ENCODE measurements at regions not wholly inside any gene's neighbourhood (a gene's known extent, or its start where the extent isn't known, plus 50 kb on each side); places are given as distances from the start of the nearest gene placed in this dataset.

DNA sequence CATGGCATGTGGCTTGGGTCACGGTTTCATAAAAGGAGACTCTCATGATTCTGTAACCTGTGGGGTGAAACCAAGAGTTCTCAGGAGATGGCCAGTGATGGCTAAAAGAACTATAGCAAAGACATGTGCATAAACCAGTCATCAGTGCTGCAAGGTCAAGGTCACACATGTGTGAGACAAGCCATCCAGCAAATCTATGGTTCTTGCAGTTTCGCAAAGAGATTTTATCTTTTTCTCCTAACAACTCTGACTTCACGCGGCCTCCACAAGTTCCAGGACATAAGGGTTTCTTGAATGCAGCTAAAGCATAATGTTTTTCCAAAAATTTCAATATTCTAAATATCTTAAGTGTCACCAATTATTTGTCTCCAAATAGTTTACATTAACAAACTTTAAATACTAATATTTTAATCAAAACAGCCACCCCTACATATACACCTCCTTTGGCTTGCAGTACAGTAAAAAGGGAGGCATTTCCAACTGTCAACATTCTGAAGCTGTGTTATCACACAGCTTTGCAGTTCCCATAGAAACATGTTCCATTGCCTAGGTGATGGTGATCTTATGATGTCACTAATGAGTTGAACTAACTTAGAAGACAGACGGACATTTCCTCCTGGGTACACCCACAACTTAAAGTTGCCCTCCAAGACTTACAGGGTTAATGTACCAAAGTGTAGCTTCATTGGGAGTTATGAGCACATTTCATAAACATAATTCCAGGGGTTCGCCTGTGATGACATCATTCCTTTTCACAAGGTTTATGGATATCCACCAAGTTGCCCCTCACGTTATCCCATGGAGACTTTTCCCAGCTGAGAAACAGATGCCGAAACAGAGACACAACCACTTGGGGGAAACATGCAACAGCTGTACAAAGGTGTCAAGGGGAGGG is 250.9 kb upstream of the PDE10A start:
- intact Hi-C loops (cut with DNase I; ENCODE audit: low total_unique reads) = no loop called here
- H3K4me3 ChIP-seq (ENCODE audit: low read depth, poor library complexity, severe bottlenecking) = no peak overlapping the region
- DNase-seq (ENCODE audit: low spot score in 2 of 2) = no peak
- TF ChIP-seq, protein P1, sequence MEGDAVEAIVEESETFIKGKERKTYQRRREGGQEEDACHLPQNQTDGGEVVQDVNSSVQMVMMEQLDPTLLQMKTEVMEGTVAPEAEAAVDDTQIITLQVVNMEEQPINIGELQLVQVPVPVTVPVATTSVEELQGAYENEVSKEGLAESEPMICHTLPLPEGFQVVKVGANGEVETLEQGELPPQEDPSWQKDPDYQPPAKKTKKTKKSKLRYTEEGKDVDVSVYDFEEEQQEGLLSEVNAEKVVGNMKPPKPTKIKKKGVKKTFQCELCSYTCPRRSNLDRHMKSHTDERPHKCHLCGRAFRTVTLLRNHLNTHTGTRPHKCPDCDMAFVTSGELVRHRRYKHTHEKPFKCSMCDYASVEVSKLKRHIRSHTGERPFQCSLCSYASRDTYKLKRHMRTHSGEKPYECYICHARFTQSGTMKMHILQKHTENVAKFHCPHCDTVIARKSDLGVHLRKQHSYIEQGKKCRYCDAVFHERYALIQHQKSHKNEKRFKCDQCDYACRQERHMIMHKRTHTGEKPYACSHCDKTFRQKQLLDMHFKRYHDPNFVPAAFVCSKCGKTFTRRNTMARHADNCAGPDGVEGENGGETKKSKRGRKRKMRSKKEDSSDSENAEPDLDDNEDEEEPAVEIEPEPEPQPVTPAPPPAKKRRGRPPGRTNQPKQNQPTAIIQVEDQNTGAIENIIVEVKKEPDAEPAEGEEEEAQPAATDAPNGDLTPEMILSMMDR (IDR thresholded peaks at IDR 0.05) = no peak
- no peak for TF ChIP-seq POLR2A (IDR thresholded peaks at IDR 0.05)
- WGBS, 2 donors = 75 to 77% methylated on average over 8 of the region's 8 CpGs

DNA sequence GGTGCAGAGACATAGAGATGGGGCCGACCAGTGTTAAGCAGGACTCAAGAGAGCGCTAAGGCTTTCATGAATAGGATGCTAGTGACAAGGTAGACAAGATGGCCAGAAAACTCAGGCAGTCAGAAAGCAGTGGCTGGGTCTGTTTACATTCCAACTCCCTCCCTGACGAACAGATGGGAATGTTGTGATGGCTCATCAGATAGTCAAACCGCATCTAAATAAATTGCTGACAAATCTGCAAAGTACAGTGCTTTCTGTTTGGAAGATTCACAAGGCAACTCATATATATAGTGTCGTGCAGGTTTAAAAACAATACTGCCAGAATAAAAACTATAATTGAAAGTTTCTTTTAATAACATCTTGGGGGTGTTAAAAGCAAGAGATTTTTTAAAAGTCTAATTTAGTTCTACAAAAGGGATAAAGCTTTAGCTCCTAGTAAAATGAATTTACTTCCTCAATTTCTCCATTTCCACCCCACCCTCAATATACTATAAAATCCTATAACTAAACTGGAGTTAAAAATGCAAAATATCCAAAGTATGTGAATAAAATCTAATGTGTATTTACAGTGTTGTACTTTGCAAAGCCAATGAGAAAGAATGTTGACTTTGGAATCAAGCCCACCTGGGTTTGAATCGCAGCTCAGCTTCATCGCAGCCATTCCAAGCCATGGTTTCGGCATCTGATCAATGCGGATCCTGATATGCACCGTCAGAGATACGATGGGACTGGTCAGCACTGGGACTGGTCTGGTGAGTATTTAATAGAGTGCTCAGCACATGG is 247.3 kb upstream of the PDE10A start:
- DNase-seq (ENCODE audit: low spot score in 2 of 2) = no peak
- H3K4me3 ChIP-seq (ENCODE audit: low read depth, poor library complexity, severe bottlenecking) = no peak overlapping the region
- no peak for TF ChIP-seq POLR2A (IDR thresholded peaks at IDR 0.05)
- TF ChIP-seq, protein P1 (IDR thresholded peaks at IDR 0.05) = no peak
- WGBS, 2 donors = 68 to 70% methylated on average over 11 of the region's 11 CpGs
- intact Hi-C loops (cut with DNase I; ENCODE audit: low total_unique reads) = no loop called here

DNA sequence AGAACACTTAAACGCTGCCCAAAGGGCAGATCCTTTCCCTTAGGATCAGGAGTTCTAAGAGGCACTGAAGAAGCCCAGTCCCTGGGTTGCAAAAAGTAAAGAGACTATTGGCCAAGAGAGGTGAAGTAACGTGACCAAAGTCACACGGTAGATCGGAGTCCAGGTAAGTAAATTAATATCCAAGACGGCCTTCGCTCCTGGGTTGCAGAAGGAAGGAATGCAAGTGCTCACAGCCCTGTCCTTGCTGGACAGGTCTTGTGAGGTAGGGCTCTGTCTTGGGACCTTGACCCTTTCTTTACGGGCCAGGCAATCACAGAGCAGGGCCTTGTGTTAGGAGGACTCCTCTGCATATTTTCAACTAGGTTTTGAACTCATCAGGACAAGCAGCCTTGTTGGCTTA is 243.7 kb upstream of the PDE10A start:
- H3K4me3 ChIP-seq (ENCODE audit: low read depth, poor library complexity, severe bottlenecking) = no peak overlapping the region
- intact Hi-C loops (cut with DNase I; ENCODE audit: low total_unique reads) = no loop called here
- WGBS, 2 donors = 92 to 95% methylated on average over 7 of the region's 7 CpGs
- DNase-seq (ENCODE audit: low spot score in 2 of 2) = no peak
- TF ChIP-seq, protein P1 (IDR thresholded peaks at IDR 0.05) = no peak
- no peak for TF ChIP-seq POLR2A (IDR thresholded peaks at IDR 0.05)

DNA sequence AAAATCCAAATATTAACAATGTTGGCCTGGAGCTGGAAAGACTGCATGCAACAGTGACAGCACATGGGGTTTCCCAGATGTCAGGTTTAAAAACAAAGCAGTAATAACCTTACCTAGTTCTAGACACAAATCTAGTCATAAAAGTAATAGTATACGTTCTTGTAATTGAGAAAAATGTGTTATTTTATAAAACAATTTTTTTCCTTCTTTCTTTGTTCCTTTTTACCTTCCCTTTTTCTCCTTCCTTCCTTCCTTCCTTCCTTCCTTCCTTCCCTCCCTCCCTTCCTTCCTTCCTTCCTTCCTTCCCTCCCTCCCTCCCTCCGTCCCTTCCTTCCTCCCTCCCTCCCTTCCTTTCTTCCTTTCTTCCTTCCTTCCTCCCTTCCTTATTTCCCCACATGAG is 242.7 kb upstream of the PDE10A start:
- H3K4me3 ChIP-seq (ENCODE audit: low read depth, poor library complexity, severe bottlenecking) = no peak overlapping the region
- TF ChIP-seq POLR2A (IDR thresholded peaks at IDR 0.05) = no peak
- TF ChIP-seq, protein P1 (IDR thresholded peaks at IDR 0.05) = no peak
- no peak for DNase-seq (ENCODE audit: low spot score in 2 of 2)
- 68 to 80% methylated on average over 1 of the region's 2 CpGs for WGBS, 2 donors
- intact Hi-C loops (cut with DNase I; ENCODE audit: low total_unique reads) = no loop called here

DNA sequence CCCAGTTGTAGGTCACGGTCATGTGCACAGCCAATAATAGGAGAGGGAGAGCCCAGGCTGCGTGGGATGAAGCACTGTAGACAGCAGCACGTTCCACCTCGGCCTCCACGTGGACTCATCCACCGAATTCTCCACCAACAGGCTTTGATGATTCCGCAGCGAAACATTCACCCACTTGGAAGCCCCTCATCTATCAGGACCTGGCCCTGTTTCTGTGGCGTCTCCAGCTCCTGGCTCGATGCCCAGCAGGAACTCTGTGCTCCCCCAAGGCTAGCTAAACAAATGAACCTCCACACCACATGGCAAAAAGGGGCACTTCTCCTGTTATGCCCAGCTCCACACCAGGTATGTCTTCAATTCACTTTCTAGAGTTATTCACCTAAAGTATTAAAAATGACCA is 237.9 kb upstream of the PDE10A start:
- intact Hi-C loops (cut with DNase I; ENCODE audit: low total_unique reads) = no loop called here
- TF ChIP-seq POLR2A (IDR thresholded peaks at IDR 0.05) = no peak
- TF ChIP-seq, protein P1 (IDR thresholded peaks at IDR 0.05) = no peak
- DNase-seq (ENCODE audit: low spot score in 2 of 2) = no peak

More for the DNA sequence above, 237.9 kb upstream of the PDE10A start:
- WGBS, 2 donors = 74 to 78% methylated on average over 10 of the region's 10 CpGs
- no peak overlapping the region for H3K4me3 ChIP-seq (ENCODE audit: low read depth, poor library complexity, severe bottlenecking)

Data from lower leg skin (tissue), 4 donors.